ES-I3 (cell line): ENCODE measurements at regions not wholly inside any gene's neighbourhood (a gene's known extent, or its start where the extent isn't known, plus 50 kb on each side); places are given as distances from the start of the nearest gene placed in this dataset.
"Not testable (repeated sequence)": the region's sequence is repeated elsewhere in the genome, so short reads cannot be mapped to it uniquely, and the experiment has no call there.

Experiments used
- H3K36me3 ChIP-seq: 2 replicates; pipeline ENCODE4 v1.6.1; 2013; ENCODE audit warnings: mild to moderate bottlenecking, low read length, control low read depth, moderate library complexity; ENCODE audit not compliant: insufficient read depth
- H3K4me1 ChIP-seq: 2 replicates; pipeline ENCODE4 v1.6.1; 2013; ENCODE audit warnings: mild to moderate bottlenecking, control low read depth, low read length; ENCODE audit not compliant: insufficient read depth
- H3K9ac ChIP-seq: 2 replicates; pipeline ENCODE4 v1.6.1; 2013; ENCODE audit warnings: low read depth, mild to moderate bottlenecking, low read length, moderate library complexity
- H3K9me3 ChIP-seq: 2 replicates; pipeline ENCODE4 v1.6.1; 2013; ENCODE audit warnings: mild to moderate bottlenecking, low read length, moderate library complexity; ENCODE audit not compliant: control insufficient read depth, insufficient read depth

DNA sequence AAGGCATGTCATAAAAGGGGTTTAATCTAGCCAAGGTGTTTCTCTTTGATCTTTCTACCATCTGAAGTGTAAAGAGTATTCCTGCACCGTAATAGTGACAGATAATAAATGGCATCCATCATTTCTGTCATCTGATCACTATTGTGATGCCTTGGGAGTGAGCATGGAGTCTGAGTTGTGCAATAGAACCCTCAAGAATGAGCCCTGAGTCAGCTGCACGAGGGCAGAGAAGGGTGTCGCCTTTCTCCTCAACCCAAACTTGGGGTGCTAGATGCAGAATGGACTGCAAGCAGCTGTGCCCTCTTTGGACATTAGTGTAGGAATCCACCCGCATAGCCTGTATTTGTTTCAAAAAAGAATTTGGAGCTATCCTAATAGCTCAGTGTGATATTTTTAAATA is 115.2 kb downstream of the ZNF37A start:
- no peaks in the 10 kb centered on the region for H3K4me1 ChIP-seq
- no peak overlapping the region for H3K9ac ChIP-seq
- no peaks in the 10 kb centered on the region for H3K9me3 ChIP-seq
- H3K36me3 ChIP-seq: no peaks in the 10 kb centered on the region

DNA sequence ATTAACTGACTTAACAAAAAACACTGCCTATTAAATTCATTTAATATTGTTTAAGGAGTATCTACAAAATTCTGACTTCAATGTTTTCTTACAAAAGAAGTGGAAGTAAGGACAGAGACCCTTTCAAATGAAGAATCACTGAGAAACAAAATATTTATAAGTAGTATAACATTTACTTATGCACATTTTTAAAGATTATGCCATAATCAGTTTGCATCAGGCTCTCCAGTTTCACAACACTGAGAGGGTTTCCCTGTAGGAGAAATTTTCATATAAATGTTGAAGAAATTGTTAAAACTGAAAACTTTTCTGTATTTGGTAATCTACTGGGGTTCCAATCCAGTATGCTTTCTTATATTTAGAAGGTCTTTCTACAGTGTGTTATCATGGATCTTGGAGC is 115.6 kb downstream of the ZNF37A start:
- not testable (repeated sequence) for H3K9me3 ChIP-seq, H3K4me1 ChIP-seq, H3K9ac ChIP-seq, H3K36me3 ChIP-seq

DNA sequence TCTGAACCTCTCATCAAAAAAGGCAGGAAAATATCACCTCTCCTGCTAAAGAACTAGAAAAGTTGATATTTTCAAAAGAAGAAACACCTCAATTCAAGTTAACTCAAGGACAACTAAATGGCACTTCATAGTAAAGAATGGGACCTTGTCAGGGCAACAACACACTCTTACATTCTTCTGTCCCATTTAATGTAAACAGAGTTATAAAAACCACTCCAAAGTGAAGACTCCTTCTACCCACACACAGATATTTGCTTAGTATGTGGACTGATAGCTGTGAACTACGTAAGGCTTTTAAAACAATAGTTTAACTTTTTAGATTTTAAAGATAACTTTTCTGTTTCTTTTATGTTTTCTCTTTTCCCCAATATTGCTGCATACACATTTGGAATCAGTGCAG is 118.3 kb downstream of the ZNF37A start:
- Histone ChIP-seq H3K9me3 (no peaks in the 10 kb centered on the region), H3K9ac (no peak overlapping the region), H3K36me3 (no peaks in the 10 kb centered on the region), H3K4me1 (no peaks in the 10 kb centered on the region)

DNA sequence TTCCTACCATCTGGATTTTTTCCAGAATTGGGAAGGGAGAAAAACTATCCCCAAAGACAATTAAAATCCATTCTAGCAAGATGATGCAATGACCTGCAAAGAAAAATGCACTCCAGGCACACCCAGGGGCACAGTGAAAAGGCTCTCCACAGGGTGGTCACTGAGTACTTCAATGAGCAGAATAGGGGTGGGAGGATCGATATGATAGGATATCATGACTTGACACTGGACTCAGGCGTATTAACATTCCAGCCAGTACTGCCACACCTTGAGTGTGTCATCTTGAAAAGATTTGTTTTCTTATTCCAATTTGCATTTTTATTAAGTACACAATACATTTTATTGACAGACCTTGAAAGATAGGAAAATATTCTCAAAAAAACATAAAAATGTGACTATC is 132.2 kb downstream of the ZNF37A start:
- H3K36me3 ChIP-seq: no peaks in the 10 kb centered on the region
- no peaks in the 10 kb centered on the region for H3K9me3 ChIP-seq
- H3K4me1 ChIP-seq: no peaks in the 10 kb centered on the region
- no peak overlapping the region for H3K9ac ChIP-seq

DNA sequence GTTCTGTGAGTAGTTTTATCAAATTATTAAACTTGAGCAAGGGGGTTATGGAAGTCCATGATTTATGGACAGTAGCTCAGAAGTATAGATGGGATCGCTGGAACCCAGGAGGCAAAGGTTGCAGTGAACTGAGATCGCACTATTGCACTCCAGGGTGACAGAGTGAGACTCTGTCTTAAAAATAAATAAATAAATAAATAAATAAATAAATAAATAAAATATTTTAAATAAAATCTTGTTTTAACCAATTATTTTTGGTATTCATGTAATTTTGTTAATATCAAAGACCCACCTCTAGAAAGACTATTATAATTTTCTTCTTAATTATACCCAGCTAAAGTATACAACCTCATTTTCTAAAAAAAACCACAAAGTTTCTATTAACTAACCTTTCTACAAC is 134.3 kb downstream of the ZNF37A start:
- Histone ChIP-seq H3K9me3 (no peaks in the 10 kb centered on the region), H3K36me3 (no peaks in the 10 kb centered on the region), H3K4me1 (no peaks in the 10 kb centered on the region), H3K9ac (no peak overlapping the region)

DNA sequence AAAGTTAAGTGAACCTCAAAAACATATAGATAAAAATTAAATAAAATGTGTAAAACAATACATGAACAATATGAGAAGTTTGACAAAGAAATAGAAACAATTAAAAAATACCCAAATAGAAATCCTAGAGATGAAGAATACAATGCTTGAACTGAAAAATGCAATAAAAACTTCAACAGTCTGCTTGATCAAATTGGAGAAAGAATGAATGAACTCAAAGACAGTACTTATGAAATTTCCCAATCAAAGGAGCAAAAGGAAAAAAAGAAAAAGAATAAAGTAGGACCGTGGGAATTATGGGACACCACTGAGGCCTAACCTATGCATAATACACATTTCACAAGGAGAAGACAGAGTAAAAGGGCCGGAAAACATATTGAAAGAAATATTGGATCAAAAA is 144.3 kb downstream of the ZNF37A start:
- not testable (repeated sequence) for H3K9me3 ChIP-seq, H3K4me1 ChIP-seq, H3K36me3 ChIP-seq, H3K9ac ChIP-seq

DNA sequence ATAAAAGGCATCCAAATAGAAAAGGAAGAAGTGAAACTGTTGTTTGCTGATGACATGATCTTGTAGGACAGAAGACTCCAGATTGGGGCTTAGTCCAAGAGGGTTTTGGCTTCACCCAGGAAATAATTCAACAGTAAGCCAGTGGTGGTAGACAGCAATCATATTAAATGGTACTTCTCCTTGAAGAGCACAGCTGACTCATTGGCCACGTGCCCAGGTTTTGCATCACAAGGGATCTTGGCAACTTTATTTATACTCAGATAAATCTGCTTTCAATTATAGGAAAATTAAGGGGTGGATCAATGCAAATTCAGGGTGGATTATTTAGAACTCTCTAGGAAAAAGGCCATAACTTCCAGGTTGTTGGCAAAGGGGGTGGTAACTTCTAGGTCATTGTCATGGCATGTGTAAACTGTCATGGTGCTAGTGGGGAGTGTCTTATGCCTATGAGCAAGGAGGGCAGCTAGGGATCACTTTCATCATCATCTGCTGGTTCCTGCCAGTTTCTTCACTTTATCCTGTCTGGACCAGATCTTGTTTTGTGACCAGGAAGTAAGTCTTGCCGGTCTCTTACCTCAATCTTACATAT is 148.0 kb downstream of the ZNF37A start:
- H3K9me3 ChIP-seq, H3K9ac ChIP-seq, H3K4me1 ChIP-seq, H3K36me3 ChIP-seq: not testable (repeated sequence)

DNA sequence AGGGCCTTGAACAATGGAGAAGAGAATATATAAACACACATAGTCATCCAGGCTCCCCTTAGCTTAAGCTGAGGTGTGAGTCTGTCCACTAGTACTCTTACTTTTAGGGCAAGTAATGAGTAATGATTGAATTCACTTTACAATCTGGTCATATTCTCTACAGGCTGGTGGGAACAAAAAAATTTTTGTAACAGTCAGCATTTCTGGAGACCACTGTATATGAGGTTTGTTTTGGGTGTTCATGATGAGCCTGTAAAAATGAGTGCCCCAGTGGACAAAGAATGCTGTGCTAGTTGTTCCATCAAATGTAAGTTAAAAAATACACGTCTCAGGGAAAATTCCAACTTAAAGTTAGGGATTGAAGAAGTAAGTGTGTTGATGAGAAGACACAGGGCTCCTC is 154.0 kb downstream of the ZNF37A start:
- H3K36me3 ChIP-seq, H3K9ac ChIP-seq, H3K4me1 ChIP-seq, H3K9me3 ChIP-seq: not testable (repeated sequence)

DNA sequence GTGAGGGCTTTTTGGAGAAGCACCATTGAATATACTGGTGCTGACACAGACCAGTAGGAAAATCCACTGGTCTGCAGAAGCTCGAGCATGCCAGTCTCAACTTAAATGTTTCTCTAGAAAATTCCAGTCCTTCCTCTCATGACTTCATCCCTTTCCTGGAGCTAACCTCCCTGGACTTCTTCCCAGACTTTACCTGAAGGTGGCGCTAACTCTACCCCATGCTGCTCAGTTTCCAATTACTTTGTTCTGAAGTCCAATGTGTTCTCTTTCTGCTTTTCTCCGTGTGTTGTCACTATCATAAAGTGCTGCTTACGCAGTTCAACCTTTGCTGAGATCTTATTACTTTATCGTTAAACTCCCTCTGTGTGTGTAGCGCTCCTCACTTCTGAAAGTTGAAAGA is 158.4 kb downstream of the ZNF37A start:
- not testable (repeated sequence) for H3K9me3 ChIP-seq, H3K36me3 ChIP-seq, H3K4me1 ChIP-seq, H3K9ac ChIP-seq

DNA sequence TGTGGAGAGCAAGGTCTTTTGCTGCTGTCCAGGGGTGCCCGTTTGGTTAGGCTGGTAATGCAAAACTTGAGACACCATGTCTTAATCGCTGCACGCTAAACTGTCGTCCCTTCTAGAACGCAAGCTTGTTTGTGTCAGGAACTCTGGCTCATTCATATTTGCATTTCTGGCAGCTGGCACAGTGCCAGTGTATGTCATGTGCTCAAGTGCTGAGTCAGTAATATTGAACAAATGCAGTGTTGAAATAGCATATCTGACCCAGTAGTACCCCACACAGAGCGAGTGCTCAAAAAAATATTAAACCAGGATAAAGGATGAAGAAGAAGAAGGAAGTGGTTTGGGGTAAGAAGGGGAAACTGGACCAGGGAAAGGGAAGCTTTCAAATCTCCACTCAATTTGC is 173.4 kb downstream of the ZNF37A start:
- not testable (repeated sequence) for H3K4me1 ChIP-seq, H3K36me3 ChIP-seq, H3K9me3 ChIP-seq, H3K9ac ChIP-seq

DNA sequence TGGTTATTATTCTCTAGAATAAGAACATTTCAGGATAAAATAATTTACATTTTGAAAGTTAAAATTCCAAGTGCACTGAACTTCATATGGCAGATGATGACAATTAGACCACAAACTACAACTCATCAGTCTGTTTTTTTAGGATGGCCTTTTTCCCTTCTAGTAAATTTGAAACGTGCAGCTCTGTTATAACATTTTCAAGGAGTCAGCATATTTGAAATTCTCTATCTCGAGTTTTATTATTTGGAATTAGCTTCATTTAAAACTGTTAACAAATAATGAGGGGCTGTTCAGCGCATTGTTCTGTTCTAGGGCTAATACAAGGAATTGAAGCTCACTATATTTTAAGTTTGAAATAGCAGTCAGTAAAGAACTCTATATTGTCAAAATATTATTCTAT is 176.9 kb downstream of the ZNF37A start:
- H3K36me3 ChIP-seq, H3K4me1 ChIP-seq, H3K9me3 ChIP-seq, H3K9ac ChIP-seq: not testable (repeated sequence)

DNA sequence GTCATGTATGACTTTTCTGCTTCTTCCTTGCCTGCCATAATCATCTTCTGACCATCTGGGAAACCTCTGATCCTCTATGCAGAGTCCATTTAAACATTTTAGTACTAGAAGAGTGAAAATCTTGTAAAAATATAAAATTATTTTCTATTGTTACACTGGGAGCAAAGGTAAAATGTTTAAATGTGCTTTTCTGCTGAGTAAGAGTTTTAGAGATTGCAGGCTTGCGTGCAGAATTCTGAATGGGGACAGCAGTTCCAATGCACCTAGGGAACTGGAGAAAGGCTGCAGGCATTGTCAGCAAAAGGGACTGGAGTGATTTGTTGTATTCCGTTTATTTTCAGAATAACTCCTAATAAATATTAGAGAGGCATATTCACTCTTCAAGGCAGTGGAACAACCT is 180.7 kb downstream of the ZNF37A start:
- not testable (repeated sequence) for H3K36me3 ChIP-seq, H3K9ac ChIP-seq, H3K4me1 ChIP-seq, H3K9me3 ChIP-seq

DNA sequence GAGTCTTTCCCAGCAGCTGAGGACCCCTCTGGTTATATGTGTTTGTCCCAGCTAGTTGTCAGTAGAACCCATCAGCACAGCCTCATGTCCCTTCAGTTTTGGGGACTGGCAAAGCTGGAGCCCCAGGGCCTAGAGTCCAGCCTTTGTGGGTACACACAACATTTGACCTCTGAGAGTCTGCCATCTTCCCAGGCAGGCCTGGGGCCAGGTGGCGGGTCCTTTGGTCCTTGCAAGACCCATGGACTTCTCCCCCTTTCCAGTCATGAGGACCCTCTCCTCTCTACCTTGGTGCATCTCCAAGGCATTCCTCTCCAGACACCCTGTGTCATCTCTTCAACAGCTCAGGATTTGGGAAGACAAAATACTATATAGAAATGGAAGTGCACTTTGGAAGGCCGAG is 198.4 kb downstream of the ZNF37A start:
- H3K9me3 ChIP-seq, H3K9ac ChIP-seq, H3K36me3 ChIP-seq, H3K4me1 ChIP-seq: not testable (repeated sequence)

DNA sequence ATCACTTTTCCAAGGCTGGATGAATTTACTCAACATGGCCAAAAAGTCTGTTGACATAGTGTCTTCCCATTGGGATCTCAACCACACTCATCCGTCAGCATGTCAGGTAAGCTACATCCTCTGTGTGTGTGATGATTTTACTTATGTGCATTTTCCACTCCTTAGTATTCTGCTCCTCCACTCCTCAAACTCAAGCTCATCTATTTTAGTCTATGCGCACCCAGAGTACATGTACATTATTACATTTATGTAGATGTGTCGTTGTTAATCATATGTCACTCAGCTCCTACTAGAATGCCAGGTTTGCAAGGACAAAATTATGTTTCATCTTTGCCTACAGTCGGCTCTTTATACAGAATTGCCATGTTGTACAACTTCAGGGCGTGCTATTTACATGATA is 216.0 kb downstream of the ZNF37A start:
- not testable (repeated sequence) for H3K9me3 ChIP-seq, H3K9ac ChIP-seq, H3K4me1 ChIP-seq, H3K36me3 ChIP-seq

DNA sequence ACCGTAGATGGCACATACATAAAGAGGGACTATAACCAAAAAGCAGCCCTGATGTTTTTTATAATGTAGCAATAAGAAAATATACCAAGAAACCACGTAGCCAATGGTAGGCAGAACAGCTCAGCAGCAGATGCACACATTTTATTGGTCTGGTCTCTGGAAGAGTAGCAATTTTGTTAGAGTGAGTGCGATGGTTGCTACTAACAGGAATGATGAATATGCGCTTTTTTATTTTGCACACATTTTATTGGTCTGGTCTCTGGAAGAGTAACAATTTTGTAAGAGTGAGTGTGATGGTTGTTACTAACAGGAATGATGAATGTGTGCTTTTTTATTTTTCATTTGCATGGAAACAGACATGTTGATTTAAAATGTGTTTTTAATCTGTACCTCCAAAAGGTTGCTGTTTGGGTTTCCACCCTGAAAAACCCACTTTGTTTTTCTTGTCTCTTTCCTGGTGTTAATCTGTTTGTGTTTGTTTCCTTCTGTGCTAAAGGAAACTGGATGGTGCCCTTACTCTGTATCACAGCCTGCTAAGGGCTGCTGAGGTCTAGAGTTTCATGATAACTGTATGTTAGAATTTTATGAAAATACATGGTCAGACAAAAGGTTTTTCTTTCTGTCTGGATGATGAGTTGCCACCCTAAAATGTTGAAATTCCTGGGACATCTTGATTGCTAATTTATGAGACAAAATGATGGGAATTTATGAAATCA is 221.1 kb downstream of the ZNF37A start:
- not testable (repeated sequence) for H3K4me1 ChIP-seq, H3K9me3 ChIP-seq, H3K36me3 ChIP-seq, H3K9ac ChIP-seq

DNA sequence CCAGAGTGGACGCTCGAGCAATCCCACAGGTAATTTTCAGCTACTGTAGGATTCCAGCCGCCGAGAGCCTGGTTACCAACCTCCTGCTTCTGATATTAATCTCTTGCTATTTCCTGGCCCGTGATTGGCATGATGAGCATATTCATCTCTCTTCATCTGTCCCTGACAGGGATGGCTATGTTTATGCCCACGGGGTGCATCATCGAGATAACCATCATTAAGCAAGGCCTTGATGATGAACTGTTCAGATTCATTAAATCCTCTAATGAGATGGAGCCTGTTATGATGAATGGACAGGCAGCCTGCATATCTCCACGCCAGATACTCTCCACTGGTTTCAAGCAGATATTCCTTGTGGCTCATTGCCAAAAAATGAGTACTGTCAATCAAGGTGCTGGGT is 227.3 kb downstream of the ZNF37A start:
- not testable (repeated sequence) for H3K9ac ChIP-seq, H3K9me3 ChIP-seq, H3K36me3 ChIP-seq, H3K4me1 ChIP-seq
